HCT116 (cell line): ENCODE measurements at regions not wholly inside any gene's neighbourhood (a gene's known extent, or its start where the extent isn't known, plus 50 kb on each side); places are given as distances from the start of the nearest gene placed in this dataset.

Experiments used
- CBX3 ChIP-seq: IDR thresholded peaks from 2 replicates; pipeline ENCODE4 v1.6.1; 2012; ENCODE audit warnings: low read depth
- CTCF ChIP-seq, 3 experiments: fragments of 200-600 bp in 1 of 3; sonication (generic) in 1 of 3; IDR thresholded peaks in 2 of 3; conservative IDR thresholded peaks in 1 of 3; 2 replicates each; pipeline ENCODE4 v1.5.1; 2012 to 2017; ENCODE audit warnings: low read depth in 2 of 3, low read length in 2 of 3, antibody characterized with exemption in 1 of 3, borderline replicate concordance in 1 of 3, control low read depth in 1 of 3, mild to moderate bottlenecking in 1 of 3, mixed read lengths in 1 of 3, mixed run types in 1 of 3, moderate library complexity in 1 of 3; ENCODE audit not compliant: insufficient read depth in 1 of 3
- EGR1 ChIP-seq: IDR thresholded peaks from 2 replicates; pipeline ENCODE4 v1.6.1; 2012; ENCODE audit warnings: low read depth
- EZH2 ChIP-seq: fragments of 200-600 bp; sonication (generic); IDR thresholded peaks from 2 replicates; pipeline ENCODE4 v1.6.1; 2017; ENCODE audit warnings: antibody characterized with exemption, mixed run types
- FOSL1 ChIP-seq: IDR thresholded peaks from 2 replicates; pipeline ENCODE4 v1.6.1; 2012; ENCODE audit warnings: low read depth
- POLR2A ChIP-seq: IDR thresholded peaks from 2 replicates; pipeline ENCODE4 v1.7.0; 2011; ENCODE audit warnings: borderline replicate concordance; ENCODE audit not compliant: insufficient read depth, insufficient read length; ENCODE audit errors: extremely low read depth
- POLR2AphosphoS5 ChIP-seq: IDR thresholded peaks from 2 replicates; pipeline ENCODE4 v1.6.1; 2011; ENCODE audit warnings: mild to moderate bottlenecking, low read depth, low read length, moderate library complexity
- REST ChIP-seq: IDR thresholded peaks from 2 replicates; pipeline ENCODE4 v1.6.1; 2012; ENCODE audit warnings: low read depth
- TCF7L2 ChIP-seq: IDR thresholded peaks from 2 replicates; pipeline ENCODE4 v1.7.0; 2011; ENCODE audit warnings: borderline replicate concordance, inconsistent platforms; ENCODE audit not compliant: insufficient read depth, insufficient read length; ENCODE audit errors: extremely low read depth

DNA sequence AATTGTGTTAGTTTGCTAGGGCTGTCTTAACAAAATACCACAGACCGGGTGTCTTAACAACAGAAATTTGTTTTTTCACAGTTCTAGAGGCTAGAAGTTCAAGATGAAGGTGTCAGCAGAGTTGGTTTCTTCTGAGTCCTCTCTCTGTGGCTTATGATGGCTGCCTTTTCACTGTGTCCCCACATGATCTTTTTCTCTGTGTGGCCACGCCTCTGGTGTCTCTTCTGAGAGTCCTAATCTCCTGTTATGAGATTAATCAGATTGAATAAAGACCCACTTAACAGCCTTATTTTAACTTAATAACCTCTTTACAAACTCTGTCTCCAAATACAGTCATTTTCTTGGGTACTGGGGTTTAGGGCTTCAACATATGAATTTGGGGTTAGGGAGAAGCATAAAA lies 561.1 kb downstream of the NR2F1-AS1 start:
- TF ChIP-seq CTCF (IDR thresholded peaks at IDR 0.05 in 2 of 3, conservative IDR thresholded peaks at IDR 0.05 in 1 of 3; ENCODE audit: borderline replicate concordance in 1 of 3, insufficient read depth in 1 of 3, low read depth in 2 of 3, low read length in 2 of 3) = no peak
- TF ChIP-seq FOSL1 = no peak
- TF ChIP-seq EGR1 = no peak
- TF ChIP-seq EZH2 = no peak
- TF ChIP-seq TCF7L2 = no peak
- TF ChIP-seq POLR2A = no peak
- no peak for TF ChIP-seq REST
- no peak for TF ChIP-seq POLR2AphosphoS5
- TF ChIP-seq CBX3 = no peak
